Naive thymus-derived CD4-positive, alpha-beta T cell (primary cell): ENCODE measurements at regions not wholly inside any gene's neighbourhood (a gene's known extent, or its start where the extent isn't known, plus 50 kb on each side); places are given as distances from the start of the nearest gene placed in this dataset.
A peak's percentile ranks its signal among the peaks of the same experiment; 100 is the strongest.

ENCODE experiments used
- ATAC-seq: fragments of 150-1000 bp; cut with Tn5 transposase; 2 replicates; pipeline ENCODE4 v1.10.0; 2021; ENCODE audit warnings: mild to moderate bottlenecking, moderate library complexity
- CTCF ChIA-PET: fragments of 350-600 bp; sonication (Branson Sonifier 250); formaldehyde crosslinking; loops from one replicate; lab custom pipeline; 2021; ENCODE audit warnings: antibody characterized with exemption; lab: Charles Lee
- POLR2A ChIA-PET: fragments of 350-600 bp; sonication (Branson Sonifier 250); formaldehyde crosslinking; loops from one replicate; lab custom pipeline; 2021; ENCODE audit warnings: antibody characterized with exemption, inconsistent platforms; lab: Charles Lee
- DNase-seq, 9 donors: peaks; one replicate each; pipeline versions ENCODE4 v3.0.0 to v3.0.0-alpha.2; 2020 to 2022; ENCODE audit warnings: mixed read lengths in 1 of 9
- H3K27ac ChIP-seq: one replicate; pipeline ENCODE4 v1.7.0; 2013; ENCODE audit warnings: mild to moderate bottlenecking, low read depth, low read length, moderate library complexity
- H3K27me3 ChIP-seq, 2 donors: one replicate each; pipeline ENCODE4 v1.7.0; 2013; ENCODE audit warnings: low read length in 2 of 2, mild to moderate bottlenecking in 2 of 2, moderate library complexity in 2 of 2; ENCODE audit not compliant: control insufficient read depth in 2 of 2, insufficient read depth in 2 of 2
- H3K36me3 ChIP-seq, 3 experiments: 1 replicate in 2 of 3; 2 replicates in 1 of 3; pipeline ENCODE4 v1.7.0; 2013; ENCODE audit warnings: low read length in 3 of 3, mild to moderate bottlenecking in 3 of 3, moderate library complexity in 1 of 3; ENCODE audit not compliant: insufficient read depth in 3 of 3, control insufficient read depth in 2 of 3
- H3K4me1 ChIP-seq, 2 donors: one replicate each; pipeline ENCODE4 v1.7.0; 2013; ENCODE audit warnings: low read length in 2 of 2, mild to moderate bottlenecking in 2 of 2, moderate library complexity in 1 of 2; ENCODE audit not compliant: control insufficient read depth in 2 of 2, insufficient read depth in 2 of 2
- H3K4me3 ChIP-seq: 2 replicates; pipeline ENCODE4 v1.7.0; 2013; ENCODE audit warnings: mild to moderate bottlenecking, low read length
- H3K9me3 ChIP-seq, 3 experiments: 1 replicate in 2 of 3; 2 replicates in 1 of 3; pipeline ENCODE4 v1.7.0; 2013; ENCODE audit warnings: low read length in 3 of 3; ENCODE audit not compliant: control insufficient read depth in 2 of 3
- H3K27ac Mint-ChIP-seq, 9 donors: one replicate each; pipeline ENCODE4 v1.8.0; 2020 to 2022; ENCODE audit warnings: mixed read lengths in 9 of 9, mild to moderate bottlenecking in 8 of 9, moderate library complexity in 5 of 9, inconsistent platforms in 2 of 9
- H3K27me3 Mint-ChIP-seq, 5 donors: one replicate each; pipeline ENCODE4 v1.8.0; 2021 to 2022; ENCODE audit warnings: mixed read lengths in 5 of 5, mild to moderate bottlenecking in 1 of 5
- H3K36me3 Mint-ChIP-seq, 5 donors: one replicate each; pipeline ENCODE4 v1.8.0; 2020 to 2022; ENCODE audit warnings: mixed read lengths in 5 of 5, mild to moderate bottlenecking in 3 of 5, inconsistent platforms in 1 of 5
- H3K4me1 Mint-ChIP-seq, 7 donors: one replicate each; pipeline ENCODE4 v1.8.0; 2020 to 2022; ENCODE audit warnings: mixed read lengths in 7 of 7, mild to moderate bottlenecking in 3 of 7, inconsistent platforms in 1 of 7
- H3K4me3 Mint-ChIP-seq, 10 donors: one replicate each; pipeline ENCODE4 v1.8.0; 2020 to 2022; ENCODE audit warnings: mild to moderate bottlenecking in 10 of 10, mixed read lengths in 10 of 10, moderate library complexity in 6 of 10, inconsistent platforms in 2 of 10
- H3K9me3 Mint-ChIP-seq, 11 donors: one replicate each; pipeline ENCODE4 v1.8.0; 2020 to 2022; ENCODE audit warnings: mixed read lengths in 11 of 11, mild to moderate bottlenecking in 4 of 11, inconsistent platforms in 1 of 11, moderate library complexity in 1 of 11
- intact Hi-C, 2 donors: fragments of 100-400 bp; cut with micrococcal nuclease; formaldehyde crosslinking; loops; one replicate each; pipeline ENCODE4 v1.15.1; 2023

GRCh38 chr10:47150581-47150980 lies 149.4 kb upstream of the GDF10 start:
- no peak overlapping the region for H3K27ac ChIP-seq
- H3K27me3 ChIP-seq = no peaks in the 10 kb centered on the region
- Mint-ChIP-seq H3K36me3 (peaks cover 0 to 2% (median 0%) of the 10 kb centered on the region in 5 donors), H3K9me3 (peaks cover 0 to 23% (median 13%) of the 10 kb centered on the region in 11 donors), H3K27me3 (peaks cover 0 to 19% (median 0%) of the 10 kb centered on the region in 5 donors), H3K27ac (peak overlapping the region in 1 of 9 donors; percentile 42), H3K4me1 (peaks cover 0 to 15% (median 2%) of the 10 kb centered on the region in 7 donors), H3K4me3 (no peak overlapping the region)
- intact Hi-C loops = no loop called here
- CTCF ChIA-PET = no interaction called here
- ATAC-seq (no peak), DNase-seq (no peak)
- H3K4me1 ChIP-seq = no peaks in the 10 kb centered on the region
- POLR2A ChIA-PET = no interaction called here
- no peaks in the 10 kb centered on the region for H3K36me3 ChIP-seq
- peaks cover 0 to 7% (median 0%) of the 10 kb centered on the region in 3 experiments for H3K9me3 ChIP-seq
- no peak overlapping the region for H3K4me3 ChIP-seq

- ChIA-PET POLR2A (interaction anchor here (1.5 kb wide), 1 partner anchor 9 kb away, joined by 3 read pairs; no protein-coding TSS in a partner anchor), CTCF (interaction anchor here (1.1 kb wide), 1 partner anchor 142 kb away, joined by 3 read pairs; no protein-coding TSS in a partner anchor)
- peaks cover 0 to 5% (median 0%) of the 10 kb centered on the region in 5 donors for H3K36me3 Mint-ChIP-seq
- H3K4me1 Mint-ChIP-seq = peaks cover 0 to 15% (median 2%) of the 10 kb centered on the region in 7 donors
- Histone ChIP-seq H3K9me3 (peaks cover 0 to 7% (median 0%) of the 10 kb centered on the region in 3 experiments), H3K27ac (no peak overlapping the region), H3K4me3 (no peak overlapping the region), H3K36me3 (no peaks in the 10 kb centered on the region), H3K4me1 (no peaks in the 10 kb centered on the region), H3K27me3 (no peaks in the 10 kb centered on the region)
- H3K27ac Mint-ChIP-seq = no peak overlapping the region
- H3K27me3 Mint-ChIP-seq = peaks cover 0 to 18% (median 0%) of the 10 kb centered on the region in 5 donors
- DNase-seq = no peak
- H3K9me3 Mint-ChIP-seq = peaks cover 0 to 30% (median 18%) of the 10 kb centered on the region in 11 donors
- ATAC-seq = no peak
- intact Hi-C loops = loop anchor here in 1 of 2 donors (2.0 kb wide), 1 partner anchor 27 kb away; no protein-coding TSS in a partner anchor
- H3K4me3 Mint-ChIP-seq = no peak overlapping the region
Observed at GRCh38 chr10:47151920-47152319, 148.1 kb upstream of the GDF10 start.

- no peak overlapping the region for H3K27ac Mint-ChIP-seq
- ATAC-seq (no peak), DNase-seq (no peak)
- intact Hi-C loops = loop anchor here in 1 of 2 donors (2.0 kb wide), 1 partner anchor 26 kb away; no protein-coding TSS in a partner anchor
- no peak overlapping the region for H3K4me3 Mint-ChIP-seq
- Histone ChIP-seq H3K4me1 (no peaks in the 10 kb centered on the region), H3K36me3 (no peaks in the 10 kb centered on the region), H3K27ac (no peak overlapping the region), H3K27me3 (no peaks in the 10 kb centered on the region), H3K9me3 (peaks cover 0 to 7% (median 0%) of the 10 kb centered on the region in 3 experiments), H3K4me3 (no peak overlapping the region)
- peaks cover 0 to 13% (median 2%) of the 10 kb centered on the region in 7 donors for H3K4me1 Mint-ChIP-seq
- POLR2A ChIA-PET = interaction anchor here (0.7 to 1.5 kb wide), 2 partner anchors 8 to 9 kb away, joined by 3 read pairs; no protein-coding TSS in a partner anchor
- peaks cover 0 to 5% (median 0%) of the 10 kb centered on the region in 5 donors for H3K36me3 Mint-ChIP-seq
- H3K27me3 Mint-ChIP-seq = peaks cover 0 to 17% (median 0%) of the 10 kb centered on the region in 5 donors
- peaks cover 0 to 30% (median 18%) of the 10 kb centered on the region in 11 donors for H3K9me3 Mint-ChIP-seq
- CTCF ChIA-PET = interaction anchor here (1.1 kb wide), 1 partner anchor 141 kb away, joined by 3 read pairs; no protein-coding TSS in a partner anchor
Observed at GRCh38 chr10:47152861-47153349, 147.1 kb upstream of the GDF10 start.

- intact Hi-C loops = no loop called here
- Histone ChIP-seq H3K4me1 (no peaks in the 10 kb centered on the region), H3K36me3 (no peaks in the 10 kb centered on the region), H3K9me3 (peaks cover 0 to 7% (median 0%) of the 10 kb centered on the region in 3 experiments), H3K27ac (no peak overlapping the region), H3K4me3 (no peak overlapping the region), H3K27me3 (no peaks in the 10 kb centered on the region)
- H3K27me3 Mint-ChIP-seq = peaks cover 0 to 7% (median 0%) of the 10 kb centered on the region in 5 donors
- H3K9me3 Mint-ChIP-seq = peaks cover 0 to 30% (median 18%) of the 10 kb centered on the region in 11 donors
- H3K4me3 Mint-ChIP-seq = no peak overlapping the region
- ATAC-seq = no peak
- H3K4me1 Mint-ChIP-seq = peaks cover 0 to 8% (median 2%) of the 10 kb centered on the region in 7 donors
- no peak overlapping the region for H3K27ac Mint-ChIP-seq
- DNase-seq = no peak
- ChIA-PET CTCF (no interaction called here), POLR2A (interaction anchor here (1.8 kb wide), 1 partner anchor 11 kb away, joined by 6 read pairs; no protein-coding TSS in a partner anchor)
- peaks cover 0 to 9% (median 0%) of the 10 kb centered on the region in 5 donors for H3K36me3 Mint-ChIP-seq
Observed at GRCh38 chr10:47154762-47155161, 145.2 kb upstream of the GDF10 start.

- no peak overlapping the region for H3K4me3 Mint-ChIP-seq
- no peak overlapping the region for H3K4me3 ChIP-seq
- DNase-seq = no peak
- H3K4me1 Mint-ChIP-seq = peaks cover 0 to 8% (median 7%) of the 10 kb centered on the region in 7 donors
- ATAC-seq = no peak
- H3K9me3 ChIP-seq = peaks cover 0 to 7% (median 0%) of the 10 kb centered on the region in 3 experiments
- no peaks in the 10 kb centered on the region for H3K36me3 ChIP-seq
- peaks cover 0 to 3% (median 0%) of the 10 kb centered on the region in 5 donors for H3K27me3 Mint-ChIP-seq
- peaks cover 0 to 9% (median 0%) of the 10 kb centered on the region in 5 donors for H3K36me3 Mint-ChIP-seq
- intact Hi-C loops = no loop called here
- peaks cover 0 to 26% (median 18%) of the 10 kb centered on the region in 11 donors for H3K9me3 Mint-ChIP-seq
- no peaks in the 10 kb centered on the region for H3K27me3 ChIP-seq
- H3K27ac Mint-ChIP-seq = no peak overlapping the region
- POLR2A ChIA-PET = interaction anchor here (1.5 kb wide), 1 partner anchor 9 kb away, joined by 4 read pairs; no protein-coding TSS in a partner anchor
- CTCF ChIA-PET = interaction anchor here (0.9 kb wide), 1 partner anchor 154 kb away, joined by 3 read pairs; no protein-coding TSS in a partner anchor
- no peaks in the 10 kb centered on the region for H3K4me1 ChIP-seq
- no peak overlapping the region for H3K27ac ChIP-seq
Observed at GRCh38 chr10:47156873-47157272, 143.1 kb upstream of the GDF10 start.

GRCh38 chr10:47158116-47159071 lies 141.6 kb upstream of the GDF10 start:
- DNase-seq (no peak), ATAC-seq (no peak)
- H3K9me3 Mint-ChIP-seq = peaks cover 0 to 26% (median 18%) of the 10 kb centered on the region in 11 donors
- no peak overlapping the region for H3K4me3 Mint-ChIP-seq
- no peak overlapping the region for H3K27ac Mint-ChIP-seq
- Histone ChIP-seq H3K4me1 (no peaks in the 10 kb centered on the region), H3K27ac (no peak overlapping the region), H3K9me3 (peaks cover 0 to 7% (median 0%) of the 10 kb centered on the region in 3 experiments), H3K4me3 (no peak overlapping the region), H3K36me3 (no peaks in the 10 kb centered on the region), H3K27me3 (no peaks in the 10 kb centered on the region)
- POLR2A ChIA-PET = interaction anchor here (1.5 kb wide), 1 partner anchor 7 kb away, joined by 4 read pairs; no protein-coding TSS in a partner anchor
- intact Hi-C loops = no loop called here
- peaks cover 0 to 7% (median under 1%) of the 10 kb centered on the region in 7 donors for H3K4me1 Mint-ChIP-seq
- peaks cover 0 to 3% (median 0%) of the 10 kb centered on the region in 5 donors for H3K27me3 Mint-ChIP-seq
- CTCF ChIA-PET = no interaction called here
- H3K36me3 Mint-ChIP-seq = peaks cover 0 to 9% (median 0%) of the 10 kb centered on the region in 5 donors
